HEK293 (cell line): ENCODE measurements at regions not wholly inside any gene's neighbourhood (a gene's known extent, or its start where the extent isn't known, plus 50 kb on each side); places are given as distances from the start of the nearest gene placed in this dataset.
"Not testable (repeated sequence)": the region's sequence is repeated elsewhere in the genome, so short reads cannot be mapped to it uniquely, and the experiment has no call there.

Source experiments
- YY1 ChIP-seq: fragments of 450-650 bp; formaldehyde crosslinking; IDR thresholded peaks from 2 replicates; pipeline ENCODE4 v1.5.1; 2018; ENCODE audit warnings: missing biosample characterization, missing genetic modification characterization
- ZNF157 ChIP-seq: fragments of 450-650 bp; formaldehyde crosslinking; IDR thresholded peaks from 2 replicates; pipeline ENCODE4 v1.5.1; 2016; ENCODE audit warnings: missing biosample characterization, missing genetic modification characterization
- ZNF24 ChIP-seq: fragments of 450-650 bp; formaldehyde crosslinking; IDR thresholded peaks from 2 replicates; pipeline ENCODE4 v1.5.1; 2016; ENCODE audit warnings: missing biosample characterization, missing genetic modification characterization
- ZNF335 ChIP-seq: fragments of 450-650 bp; formaldehyde crosslinking; conservative IDR thresholded peaks from 2 replicates; pipeline ENCODE4 v1.5.1; 2016; ENCODE audit warnings: missing biosample characterization, missing genetic modification characterization
- ZNF701 ChIP-seq: fragments of 450-650 bp; formaldehyde crosslinking; IDR thresholded peaks from 2 replicates; pipeline ENCODE4 v1.5.1; 2016; ENCODE audit warnings: missing biosample characterization, missing genetic modification characterization
- TF ChIP-seq, protein P1 (sequence below): fragments of 450-650 bp; formaldehyde crosslinking; IDR thresholded peaks from 2 replicates; pipeline ENCODE4 v1.5.1; 2016; ENCODE audit warnings: missing biosample characterization, missing genetic modification characterization, low read depth

GRCh38 chr7:22028656-22029055 is 83.0 kb upstream of the CDCA7L start:
- TF ChIP-seq, protein P1, sequence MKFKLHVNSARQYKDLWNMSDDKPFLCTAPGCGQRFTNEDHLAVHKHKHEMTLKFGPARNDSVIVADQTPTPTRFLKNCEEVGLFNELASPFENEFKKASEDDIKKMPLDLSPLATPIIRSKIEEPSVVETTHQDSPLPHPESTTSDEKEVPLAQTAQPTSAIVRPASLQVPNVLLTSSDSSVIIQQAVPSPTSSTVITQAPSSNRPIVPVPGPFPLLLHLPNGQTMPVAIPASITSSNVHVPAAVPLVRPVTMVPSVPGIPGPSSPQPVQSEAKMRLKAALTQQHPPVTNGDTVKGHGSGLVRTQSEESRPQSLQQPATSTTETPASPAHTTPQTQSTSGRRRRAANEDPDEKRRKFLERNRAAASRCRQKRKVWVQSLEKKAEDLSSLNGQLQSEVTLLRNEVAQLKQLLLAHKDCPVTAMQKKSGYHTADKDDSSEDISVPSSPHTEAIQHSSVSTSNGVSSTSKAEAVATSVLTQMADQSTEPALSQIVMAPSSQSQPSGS (tag by site-specific recombination) = not testable (repeated sequence)
- TF ChIP-seq ZNF335 (tag by site-specific recombination); ZNF24 (tag by site-specific recombination); ZNF701 (tag by site-specific recombination); ZNF157; YY1: not testable (repeated sequence)
